T1000 (cell line): ENCODE measurements at regions not wholly inside any gene's neighbourhood (a gene's known extent, or its start where the extent isn't known, plus 50 kb on each side); places are given as distances from the start of the nearest gene placed in this dataset.
"Not testable (repeated sequence)": the region's sequence is repeated elsewhere in the genome, so short reads cannot be mapped to it uniquely, and the experiment has no call there.

ENCODE experiments used
- DNase-seq: peaks from one replicate; lab custom pipeline; 2025; ENCODE audit warnings: mixed read lengths; lab: John Stamatoyannopoulos, UW

GRCh38 chr6:100226811-100227210 lies 232.8 kb upstream of the MCHR2 start:
- DNase-seq: no peak

- DNase-seq: not testable (repeated sequence)
Measured at GRCh38 chr6:100223952-100224351, 229.9 kb upstream of the MCHR2 start.

GRCh38 chr6:100220543-100220942 lies 226.5 kb upstream of the MCHR2 start:
- no peak for DNase-seq

DNA sequence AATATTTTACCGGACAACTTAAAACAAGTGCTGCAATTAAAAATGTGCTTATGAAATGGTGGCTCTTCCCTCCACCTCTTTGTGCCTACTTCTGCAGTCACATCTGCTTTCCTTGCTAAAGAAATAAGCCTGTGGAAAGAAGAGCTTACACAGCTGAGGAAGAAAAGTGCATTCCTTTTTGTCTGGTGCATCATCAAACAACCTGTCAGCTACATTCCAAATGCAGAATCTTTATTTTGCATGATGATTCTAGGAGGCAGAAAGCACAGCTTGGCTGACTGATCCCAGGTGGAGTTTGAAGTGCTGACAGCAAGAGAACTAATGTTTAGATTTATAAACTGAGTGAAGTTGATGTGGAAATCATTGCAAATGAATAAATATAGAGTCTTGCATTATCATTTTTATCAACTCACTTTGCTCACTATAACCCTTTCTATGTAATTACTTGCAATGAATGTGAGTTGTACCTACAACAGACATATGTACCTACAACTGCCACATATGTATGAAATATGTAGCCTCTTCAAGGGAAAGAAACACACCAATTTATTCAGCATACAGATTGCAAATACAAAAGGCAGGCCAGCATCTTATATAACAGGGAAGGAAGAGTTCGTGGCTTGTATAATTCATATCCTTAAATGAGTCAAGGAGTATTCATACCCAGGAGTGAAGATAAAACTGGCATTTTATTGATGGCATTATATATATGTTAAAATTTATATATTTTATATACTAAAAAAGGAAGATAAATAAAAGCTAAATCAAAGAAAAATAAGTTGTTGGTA lies 223.4 kb upstream of the MCHR2 start:
- DNase-seq: no peak

DNA sequence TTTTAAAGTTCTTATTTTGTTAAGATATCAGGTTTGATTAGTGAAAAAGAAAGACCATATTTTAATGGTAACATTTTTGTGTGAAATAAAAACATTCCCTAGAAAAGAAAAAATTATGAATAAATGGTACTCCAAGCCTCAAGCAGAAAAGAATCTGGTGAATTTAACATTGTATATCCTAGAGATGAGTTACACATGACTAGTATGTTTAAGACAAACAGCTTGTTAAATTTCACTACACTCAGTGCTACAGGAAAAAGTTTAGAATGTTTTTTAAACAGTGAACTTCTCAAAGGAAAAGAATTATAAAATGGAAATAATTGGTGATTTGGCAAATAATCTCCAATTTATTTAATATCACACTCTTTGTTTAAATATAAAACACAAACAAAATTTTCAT lies 222.7 kb upstream of the MCHR2 start:
- DNase-seq: no peak

GRCh38 chr6:100212131-100212530 lies 218.1 kb upstream of the MCHR2 start:
- DNase-seq: no peak

DNA sequence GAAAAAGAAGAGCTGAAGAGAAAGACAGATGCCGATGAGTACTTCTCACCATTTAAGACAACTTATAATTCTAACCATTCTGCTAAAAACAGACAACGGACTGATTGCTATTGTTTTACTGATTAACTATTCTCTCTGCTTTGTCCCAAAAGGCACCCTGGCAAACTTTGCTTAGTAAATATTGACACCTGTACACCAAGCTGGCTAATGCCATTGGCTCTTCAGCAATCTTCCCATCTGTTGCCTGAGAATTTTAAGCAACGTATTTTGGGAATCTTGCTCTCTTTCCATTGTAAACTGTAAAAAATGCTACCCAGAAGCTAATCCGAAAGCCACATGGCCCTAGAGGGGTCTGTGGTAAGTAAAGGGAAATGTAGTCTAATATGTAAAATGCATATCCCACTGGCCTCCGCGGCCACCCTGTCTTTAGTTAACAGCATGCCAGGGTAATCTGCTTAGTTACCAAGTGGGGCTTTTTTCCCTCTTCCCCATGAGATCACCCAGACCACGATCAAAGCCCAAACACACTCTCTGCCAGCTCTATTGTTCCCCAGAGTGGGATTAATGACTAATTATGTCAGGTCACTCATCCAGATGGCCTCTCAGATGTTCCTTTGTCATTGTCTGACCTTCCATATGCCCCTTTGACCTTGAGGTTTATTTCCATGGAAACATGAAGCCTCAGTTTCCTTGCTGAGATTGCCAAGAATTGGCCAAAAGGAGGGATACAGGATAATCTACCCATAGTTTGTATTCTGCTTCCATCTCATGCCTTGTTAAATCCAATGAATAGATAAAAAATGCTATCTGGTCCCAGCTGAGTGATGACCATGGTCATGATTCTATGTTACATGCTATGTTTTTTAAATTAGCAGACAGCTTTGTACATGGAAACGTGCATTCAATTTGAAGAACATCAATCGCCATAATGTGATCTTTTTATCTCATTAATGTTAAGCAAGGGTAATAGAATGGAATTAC lies 216.4 kb upstream of the MCHR2 start:
- no peak for DNase-seq

DNA sequence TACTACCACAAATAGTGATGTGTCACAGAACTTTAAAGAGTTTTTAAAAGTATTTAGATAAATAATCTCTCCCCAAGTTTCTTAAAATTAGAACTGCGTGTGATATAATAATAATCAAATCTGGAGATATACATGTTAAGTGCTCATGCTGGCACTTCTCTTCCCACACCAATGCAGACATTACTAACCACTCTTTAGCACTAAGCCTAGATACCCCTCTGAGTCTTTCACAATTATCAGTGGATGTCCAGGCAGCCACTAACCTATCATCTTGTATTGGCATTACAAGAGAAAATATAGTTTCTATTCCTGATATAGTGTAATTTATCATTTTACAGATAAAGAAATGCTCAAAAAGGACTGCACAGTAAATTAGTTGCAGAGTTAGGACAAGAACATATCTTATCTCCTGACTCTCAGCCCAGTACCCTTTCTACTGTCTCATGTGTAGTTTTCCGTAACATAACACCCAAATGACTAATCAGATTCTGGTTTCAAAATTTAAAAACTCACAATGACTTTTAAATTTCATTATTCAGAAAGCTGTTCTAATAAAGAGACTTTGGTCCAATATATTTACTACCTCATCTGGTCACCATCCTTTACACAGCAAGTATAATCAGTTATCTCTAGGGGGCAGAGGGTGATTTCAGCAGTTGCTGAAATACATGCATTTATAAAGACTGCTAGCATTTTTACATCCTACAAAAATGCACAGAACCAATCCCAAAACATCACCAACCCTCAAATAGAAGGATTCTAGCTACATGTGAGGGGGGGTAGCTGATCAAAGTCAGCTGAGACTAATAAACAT lies 215.5 kb upstream of the MCHR2 start:
- no peak for DNase-seq

DNA sequence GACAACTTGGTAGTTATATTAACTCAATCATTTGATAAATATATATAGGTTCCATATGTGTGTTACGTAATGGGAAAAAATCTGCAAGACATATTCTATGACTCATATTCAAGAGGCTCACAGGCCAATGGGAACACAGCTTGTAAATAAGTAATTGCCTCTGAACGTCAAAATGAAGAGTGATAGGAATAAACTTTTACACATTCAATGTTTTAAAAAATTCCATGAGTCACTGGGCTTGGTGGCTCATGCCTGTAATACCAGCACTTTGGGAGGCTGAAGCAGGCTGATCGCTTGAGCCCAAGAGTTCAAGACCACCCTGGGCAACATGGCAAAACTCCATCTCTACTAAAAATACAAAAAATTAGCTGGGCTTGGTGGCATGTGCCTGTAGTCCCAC lies 209.4 kb upstream of the MCHR2 start:
- peak; percentile 30 for DNase-seq

GRCh38 chr6:100202417-100203194 lies 208.6 kb upstream of the MCHR2 start:
- peak; percentile 66 for DNase-seq

DNA sequence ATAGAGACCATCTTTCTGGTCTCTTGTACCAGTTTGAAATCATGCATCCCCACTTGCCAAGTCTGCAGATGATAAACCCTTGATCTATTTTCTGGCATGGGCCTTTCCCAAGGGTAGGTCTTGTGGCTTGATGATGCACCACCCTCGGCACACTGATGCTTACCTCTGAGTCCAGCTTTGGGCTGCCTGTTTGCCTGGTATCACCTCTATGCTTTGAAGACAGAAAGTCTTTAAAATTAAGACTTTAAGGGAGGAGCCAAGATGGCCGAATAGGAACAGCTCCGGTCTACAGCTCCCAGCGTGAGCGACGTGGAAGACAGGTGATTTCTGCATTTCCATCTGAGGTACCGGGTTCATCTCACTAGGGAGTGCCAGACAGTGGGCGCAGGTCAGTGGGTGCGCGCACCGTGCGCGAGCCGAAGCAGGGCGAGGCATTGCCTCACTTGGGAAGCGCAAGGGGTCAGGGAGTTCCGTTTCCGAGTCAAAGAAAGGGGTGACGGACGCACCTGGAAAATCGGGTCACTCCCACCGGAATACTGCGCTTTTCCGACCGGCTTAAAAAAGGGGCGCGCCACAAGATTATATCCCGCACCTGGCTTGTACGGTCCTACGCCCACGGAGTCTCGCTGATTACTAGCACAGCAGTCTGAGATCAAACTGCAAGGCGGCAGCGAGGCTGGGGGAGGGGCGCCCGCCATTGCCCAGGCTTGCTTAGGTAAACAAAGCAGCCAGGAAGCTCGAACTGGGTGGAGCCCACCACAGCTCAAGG lies 202.4 kb upstream of the MCHR2 start:
- DNase-seq: not testable (repeated sequence)

GRCh38 chr6:100195244-100195643 lies 201.2 kb upstream of the MCHR2 start:
- not testable (repeated sequence) for DNase-seq

- no peak for DNase-seq
Measured at GRCh38 chr6:100194535-100194934, 200.5 kb upstream of the MCHR2 start.

DNA sequence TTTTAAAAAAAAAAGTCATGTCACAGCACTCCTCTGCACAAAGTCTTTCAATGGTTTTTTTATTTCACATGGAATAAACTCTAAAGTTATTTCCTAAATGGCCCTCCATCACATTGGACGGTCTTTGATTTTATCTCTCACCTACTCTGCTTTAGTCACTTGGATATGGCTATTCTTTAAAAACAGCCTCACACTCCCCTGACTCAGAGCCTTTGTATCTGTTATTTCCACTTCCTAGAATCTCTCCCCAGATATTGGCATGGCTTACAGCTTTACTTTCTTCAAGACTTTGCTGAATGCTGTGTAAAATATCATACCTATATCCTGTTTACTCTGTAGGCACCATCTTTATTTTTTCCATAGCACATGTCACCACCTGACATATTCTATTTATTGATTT lies 194.7 kb upstream of the MCHR2 start:
- DNase-seq: no peak

GRCh38 chr6:100186552-100186951 lies 192.5 kb upstream of the MCHR2 start:
- no peak for DNase-seq

DNA sequence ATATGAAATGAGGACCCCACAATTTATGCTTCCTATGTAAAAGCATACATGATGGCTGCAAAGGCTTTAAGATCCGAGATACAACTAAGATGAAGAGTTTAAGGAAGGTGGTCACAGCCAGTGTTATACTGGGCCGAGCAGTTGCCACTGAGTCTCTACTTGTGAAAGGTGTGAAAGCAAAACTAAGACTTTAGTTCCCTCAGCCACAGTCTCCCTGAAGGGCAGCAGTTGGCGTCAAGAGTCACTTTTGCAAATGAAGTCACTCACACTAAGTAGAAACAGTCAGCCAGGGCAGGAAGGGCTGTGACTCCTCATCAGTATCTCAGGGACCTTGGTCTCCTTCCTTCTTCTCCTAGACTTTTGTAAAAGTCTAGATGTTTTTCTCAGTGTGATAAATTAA lies 191.6 kb upstream of the MCHR2 start:
- no peak for DNase-seq

GRCh38 chr6:100184473-100184872 lies 190.4 kb upstream of the MCHR2 start:
- DNase-seq: no peak

- no peak for DNase-seq
Measured at GRCh38 chr6:100182313-100182712, 188.3 kb upstream of the MCHR2 start.

GRCh38 chr6:100181309-100181708 lies 187.3 kb upstream of the MCHR2 start:
- no peak for DNase-seq

- DNase-seq: no peak
Measured at GRCh38 chr6:100179576-100179975, 185.6 kb upstream of the MCHR2 start.

GRCh38 chr6:100177956-100178355 lies 183.9 kb upstream of the MCHR2 start:
- no peak for DNase-seq
